A673 (cell line): ENCODE measurements at regions not wholly inside any gene's neighbourhood (a gene's known extent, or its start where the extent isn't known, plus 50 kb on each side); places are given as distances from the start of the nearest gene placed in this dataset.
"Not testable (repeated sequence)": the region's sequence is repeated elsewhere in the genome, so short reads cannot be mapped to it uniquely, and the experiment has no call there.

Experiments used
- BruUV-seq: library from RNA; stranded (reverse); fragments of 400-500 nt; replicated peaks from 2 replicates; lab custom pipeline; 2021; lab: Mats Ljungman, UMichigan
- CTCF ChIA-PET: fragments of 300-600 bp; sonication (Branson Sonifier 250); formaldehyde crosslinking; loops from one replicate; lab custom pipeline; 2022; ENCODE audit warnings: antibody characterized with exemption; lab: Charles Lee
- POLR2A ChIA-PET: fragments of 300-600 bp; sonication (Branson Sonifier 250); formaldehyde crosslinking; loops from one replicate; lab custom pipeline; 2022; ENCODE audit warnings: antibody characterized with exemption; ENCODE audit not compliant: low non-redundant PET; lab: Charles Lee
- DNase-seq: peaks from one replicate; pipeline ENCODE4 v3.0.0-alpha.2; 2015; ENCODE audit warnings: low spot score
- H3K27ac ChIP-seq: fragments of 200-600 bp; sonication (generic); 2 replicates; pipeline ENCODE4 v1.5.1; 2016; ENCODE audit warnings: mixed run types, low read depth, mild to moderate bottlenecking, mixed read lengths, antibody characterized with exemption, low read length; ENCODE audit not compliant: poor library complexity, severe bottlenecking
- H3K27me3 ChIP-seq: fragments of 200-600 bp; sonication (generic); replicated peaks from 2 replicates; pipeline ENCODE4 v1.6.1; 2017; ENCODE audit warnings: mixed run types, low read depth, mild to moderate bottlenecking, mixed read lengths, antibody characterized with exemption, low read length; ENCODE audit not compliant: insufficient read depth, poor library complexity
- H3K36me3 ChIP-seq: fragments of 200-600 bp; sonication (generic); 2 replicates; pipeline ENCODE4 v1.6.1; 2016; ENCODE audit warnings: mixed run types, mild to moderate bottlenecking, mixed read lengths, antibody characterized with exemption, low read length; ENCODE audit not compliant: insufficient read depth, poor library complexity, severe bottlenecking
- H3K4me1 ChIP-seq: fragments of 200-600 bp; sonication (generic); 2 replicates; pipeline ENCODE4 v1.6.1; 2017; ENCODE audit warnings: mixed run types, mild to moderate bottlenecking, mixed read lengths, antibody characterized with exemption, low read length; ENCODE audit not compliant: insufficient read depth, poor library complexity, severe bottlenecking
- H3K4me3 ChIP-seq: fragments of 200-600 bp; sonication (generic); 2 replicates; pipeline ENCODE4 v1.5.1; 2016; ENCODE audit warnings: low read depth, mixed run types, mild to moderate bottlenecking, mixed read lengths, low read length; ENCODE audit not compliant: poor library complexity, severe bottlenecking
- H3K9me3 ChIP-seq: fragments of 200-600 bp; sonication (generic); 2 replicates; pipeline ENCODE4 v1.6.1; 2016; ENCODE audit warnings: mixed run types, low read depth, mild to moderate bottlenecking, mixed read lengths, antibody characterized with exemption, low read length; ENCODE audit not compliant: poor library complexity, severe bottlenecking
- EZH2 ChIP-seq: fragments of 200-600 bp; sonication (generic); IDR thresholded peaks from 2 replicates; pipeline ENCODE4 v1.6.1; 2017; ENCODE audit warnings: borderline replicate concordance, low read depth, mild to moderate bottlenecking, mixed read lengths, antibody characterized with exemption, low read length; ENCODE audit not compliant: poor library complexity, severe bottlenecking
- intact Hi-C: fragments of 100-400 bp; cut with micrococcal nuclease; formaldehyde crosslinking; loops from one replicate; pipeline ENCODE4 v1.10.0; 2022; ENCODE audit not compliant: unreplicated experiment
- TF ChIP-seq, protein P1 (sequence below): fragments of 300-800, 200-600 bp; sonication (generic); conservative IDR thresholded peaks from 2 replicates; pipeline ENCODE4 v1.5.1; 2017; ENCODE audit warnings: low read depth, mild to moderate bottlenecking, antibody characterized with exemption, low read length, moderate library complexity, mixed read lengths

DNA sequence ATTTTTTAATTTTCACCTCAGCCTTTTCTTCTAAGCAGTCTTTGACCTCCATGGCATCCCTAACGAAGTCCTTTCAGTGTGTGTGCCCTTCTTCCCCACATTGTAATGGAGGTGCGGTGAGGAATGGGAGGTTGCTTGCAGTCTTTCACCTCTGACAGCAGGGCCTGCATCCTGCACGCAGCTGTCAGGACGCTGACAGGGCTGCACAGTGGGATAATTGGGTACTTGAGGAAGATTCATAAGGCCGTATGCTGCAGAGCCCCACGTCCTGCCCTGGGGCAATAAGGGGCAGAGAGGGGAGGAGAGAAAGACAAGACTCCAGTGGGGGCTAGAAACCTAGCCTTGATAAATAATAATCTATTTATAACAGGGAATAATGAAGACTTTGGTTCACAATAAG lies 184.7 kb downstream of the SAMD5 start:
- no TSS peak for BruUV-seq
- TF ChIP-seq, protein P1, sequence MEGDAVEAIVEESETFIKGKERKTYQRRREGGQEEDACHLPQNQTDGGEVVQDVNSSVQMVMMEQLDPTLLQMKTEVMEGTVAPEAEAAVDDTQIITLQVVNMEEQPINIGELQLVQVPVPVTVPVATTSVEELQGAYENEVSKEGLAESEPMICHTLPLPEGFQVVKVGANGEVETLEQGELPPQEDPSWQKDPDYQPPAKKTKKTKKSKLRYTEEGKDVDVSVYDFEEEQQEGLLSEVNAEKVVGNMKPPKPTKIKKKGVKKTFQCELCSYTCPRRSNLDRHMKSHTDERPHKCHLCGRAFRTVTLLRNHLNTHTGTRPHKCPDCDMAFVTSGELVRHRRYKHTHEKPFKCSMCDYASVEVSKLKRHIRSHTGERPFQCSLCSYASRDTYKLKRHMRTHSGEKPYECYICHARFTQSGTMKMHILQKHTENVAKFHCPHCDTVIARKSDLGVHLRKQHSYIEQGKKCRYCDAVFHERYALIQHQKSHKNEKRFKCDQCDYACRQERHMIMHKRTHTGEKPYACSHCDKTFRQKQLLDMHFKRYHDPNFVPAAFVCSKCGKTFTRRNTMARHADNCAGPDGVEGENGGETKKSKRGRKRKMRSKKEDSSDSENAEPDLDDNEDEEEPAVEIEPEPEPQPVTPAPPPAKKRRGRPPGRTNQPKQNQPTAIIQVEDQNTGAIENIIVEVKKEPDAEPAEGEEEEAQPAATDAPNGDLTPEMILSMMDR: no peak
- no peak for TF ChIP-seq EZH2
- no peaks in the 10 kb centered on the region for H3K36me3 ChIP-seq
- intact Hi-C loops: no loop called here
- H3K9me3 ChIP-seq: no peaks in the 10 kb centered on the region
- no peaks in the 10 kb centered on the region for H3K27me3 ChIP-seq
- ChIA-PET CTCF (no interaction called here), POLR2A (no interaction called here)
- no peak for DNase-seq
- H3K4me1 ChIP-seq: no peaks in the 10 kb centered on the region
- no peak overlapping the region for H3K4me3 ChIP-seq
- H3K27ac ChIP-seq: no peak overlapping the region

DNA sequence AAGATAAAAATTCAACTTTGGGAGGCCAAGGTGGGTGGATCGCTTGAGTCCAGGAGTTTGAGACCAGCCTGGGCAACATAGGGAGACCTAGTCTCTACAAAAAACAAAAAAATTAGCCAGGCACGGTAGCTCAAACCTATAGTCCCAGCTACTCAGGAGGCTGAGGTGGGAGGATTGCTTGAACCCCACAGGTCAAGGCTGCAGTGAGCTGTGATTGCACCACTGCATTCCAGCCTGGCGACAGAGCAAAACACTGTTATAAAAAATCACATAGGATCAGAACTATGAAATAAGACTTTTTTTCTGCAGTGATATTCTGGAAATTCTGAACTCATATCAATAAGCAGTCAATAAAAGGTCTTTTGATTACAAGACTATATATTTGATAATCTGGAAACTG lies 186.1 kb downstream of the SAMD5 start:
- H3K4me3 ChIP-seq, H3K27me3 ChIP-seq, BruUV-seq, intact Hi-C loops, H3K9me3 ChIP-seq, DNase-seq, CTCF ChIA-PET, POLR2A ChIA-PET, H3K36me3 ChIP-seq, H3K27ac ChIP-seq: not testable (repeated sequence)
- H3K4me1 ChIP-seq: peaks cover 13% of the 10 kb centered on the region

DNA sequence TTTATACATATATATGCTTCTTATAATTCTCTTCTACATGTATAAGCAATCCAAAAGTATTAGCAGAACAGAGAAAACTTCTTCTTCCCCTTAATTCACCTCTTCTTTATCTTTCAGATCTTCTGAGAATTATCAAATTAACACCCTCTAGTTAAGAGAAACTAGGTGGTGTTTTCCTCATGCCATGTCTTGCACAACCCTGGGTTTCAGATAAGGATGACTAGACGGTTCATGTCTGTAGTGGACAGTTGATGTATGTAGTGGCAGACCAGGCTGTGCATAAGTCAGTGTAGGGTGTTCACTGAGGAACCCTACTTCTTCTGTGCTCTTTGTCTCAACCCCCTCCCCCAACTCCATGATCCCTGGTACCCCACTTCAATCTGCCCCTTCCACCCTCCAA lies 187.3 kb downstream of the SAMD5 start:
- Histone ChIP-seq H3K4me1 (peaks cover 26% of the 10 kb centered on the region), H3K27ac (no peak overlapping the region), H3K4me3 (no peak overlapping the region), H3K27me3 (no peaks in the 10 kb centered on the region), H3K9me3 (no peaks in the 10 kb centered on the region), H3K36me3 (no peaks in the 10 kb centered on the region)
- CTCF ChIA-PET: no interaction called here
- BruUV-seq: no TSS peak
- POLR2A ChIA-PET: no interaction called here
- intact Hi-C loops: no loop called here
- TF ChIP-seq EZH2: no peak
- TF ChIP-seq, protein P1: no peak
- DNase-seq: no peak

DNA sequence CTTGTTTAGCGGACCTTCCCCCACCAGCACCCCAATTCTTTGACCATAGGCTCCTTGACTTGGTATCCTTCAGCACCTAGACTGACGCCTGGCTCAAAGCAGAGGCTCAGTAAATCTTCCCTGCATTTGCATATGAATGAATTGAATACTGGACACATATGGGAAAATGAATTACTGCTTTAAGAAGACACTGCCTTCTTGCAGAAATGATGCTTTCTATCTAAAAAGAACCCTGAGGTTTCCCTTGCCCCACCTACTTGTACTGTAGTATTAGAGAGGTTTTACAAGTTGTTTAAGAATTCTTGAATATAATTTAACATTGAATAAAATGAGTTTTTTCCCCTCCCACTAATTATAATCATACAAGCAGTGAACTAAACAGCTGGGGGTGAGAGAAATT lies 190.7 kb downstream of the SAMD5 start:
- H3K27ac ChIP-seq: peak overlapping the region; percentile 62
- no peak overlapping the region for H3K4me3 ChIP-seq
- peak; percentile 21 for DNase-seq
- BruUV-seq: no TSS peak
- H3K9me3 ChIP-seq: no peaks in the 10 kb centered on the region
- peaks cover 29% of the 10 kb centered on the region for H3K4me1 ChIP-seq
- no peaks in the 10 kb centered on the region for H3K36me3 ChIP-seq
- TF ChIP-seq EZH2: no peak
- TF ChIP-seq, protein P1: no peak
- no peaks in the 10 kb centered on the region for H3K27me3 ChIP-seq
- CTCF ChIA-PET: no interaction called here
- intact Hi-C loops: no loop called here
- POLR2A ChIA-PET: no interaction called here
